ENCODE measurements at regions not wholly inside any gene's neighbourhood (a gene's known extent, or its start where the extent isn't known, plus 50 kb on each side); places are given as distances from the start of the nearest gene placed in this dataset.

DNA sequence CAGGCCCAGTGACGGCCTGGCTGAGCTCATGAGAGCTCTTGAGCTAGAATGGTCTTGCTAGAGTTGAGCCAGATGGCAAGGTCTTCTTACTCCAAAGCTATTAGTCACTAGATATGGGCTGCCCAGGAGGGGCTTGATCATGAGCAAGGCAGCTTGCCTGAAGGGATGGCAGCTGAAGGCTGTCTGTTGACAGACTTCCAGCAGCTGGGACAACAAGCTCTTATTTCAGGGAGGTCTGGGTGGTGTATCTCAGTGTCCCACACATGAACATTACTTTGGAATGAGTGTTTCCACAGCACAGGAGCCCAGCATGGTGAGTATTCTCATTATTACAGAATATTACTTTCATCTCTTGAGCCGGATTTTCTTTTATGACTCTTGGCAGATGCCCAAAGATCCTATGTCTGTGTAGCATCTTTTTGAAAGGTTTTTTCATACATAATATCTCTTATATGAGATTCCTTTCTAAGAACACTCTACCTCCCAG is 414.1 kb downstream of the ARHGEF28 start:
- TF ChIP-seq, protein P1, sequence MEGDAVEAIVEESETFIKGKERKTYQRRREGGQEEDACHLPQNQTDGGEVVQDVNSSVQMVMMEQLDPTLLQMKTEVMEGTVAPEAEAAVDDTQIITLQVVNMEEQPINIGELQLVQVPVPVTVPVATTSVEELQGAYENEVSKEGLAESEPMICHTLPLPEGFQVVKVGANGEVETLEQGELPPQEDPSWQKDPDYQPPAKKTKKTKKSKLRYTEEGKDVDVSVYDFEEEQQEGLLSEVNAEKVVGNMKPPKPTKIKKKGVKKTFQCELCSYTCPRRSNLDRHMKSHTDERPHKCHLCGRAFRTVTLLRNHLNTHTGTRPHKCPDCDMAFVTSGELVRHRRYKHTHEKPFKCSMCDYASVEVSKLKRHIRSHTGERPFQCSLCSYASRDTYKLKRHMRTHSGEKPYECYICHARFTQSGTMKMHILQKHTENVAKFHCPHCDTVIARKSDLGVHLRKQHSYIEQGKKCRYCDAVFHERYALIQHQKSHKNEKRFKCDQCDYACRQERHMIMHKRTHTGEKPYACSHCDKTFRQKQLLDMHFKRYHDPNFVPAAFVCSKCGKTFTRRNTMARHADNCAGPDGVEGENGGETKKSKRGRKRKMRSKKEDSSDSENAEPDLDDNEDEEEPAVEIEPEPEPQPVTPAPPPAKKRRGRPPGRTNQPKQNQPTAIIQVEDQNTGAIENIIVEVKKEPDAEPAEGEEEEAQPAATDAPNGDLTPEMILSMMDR (IDR thresholded peaks at IDR 0.05), result no peak
- no peak overlapping the region for H3K4me3 ChIP-seq (ENCODE audit: low read depth in 1 of 2, low read length in 1 of 2)
- H3K4me1 ChIP-seq (ENCODE audit: control insufficient read depth in 1 of 2, insufficient read depth in 1 of 2, low read depth in 1 of 2, low read length in 1 of 2), result no peaks in the 10 kb centered on the region
- no peaks in the 10 kb centered on the region for H3K9me3 ChIP-seq
- no peak overlapping the region for H3K27ac ChIP-seq
- no peaks in the 10 kb centered on the region for H3K36me3 ChIP-seq
- H3K27me3 ChIP-seq, result no peaks in the 10 kb centered on the region

DNA sequence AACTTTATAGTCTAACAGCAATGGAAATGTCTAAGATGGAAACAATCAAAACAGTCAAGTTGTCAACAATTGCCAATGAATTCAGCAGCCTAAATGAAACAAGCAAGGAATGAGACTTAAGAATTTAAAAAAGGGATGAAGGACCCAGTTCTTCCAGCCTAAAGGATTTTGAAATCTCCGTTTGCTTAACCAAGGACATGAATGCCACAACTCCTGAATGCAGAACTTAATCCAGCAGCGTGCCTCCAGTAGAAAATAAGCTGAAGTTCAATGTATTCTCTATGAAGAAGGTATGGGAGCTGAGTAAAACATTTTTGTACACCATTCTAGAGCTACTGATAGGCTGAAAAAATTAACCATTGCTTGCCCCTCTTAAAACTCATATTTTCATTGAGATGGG is 411.3 kb downstream of the ARHGEF28 start:
- H3K27me3 ChIP-seq, result no peaks in the 10 kb centered on the region
- H3K4me1 ChIP-seq (ENCODE audit: control insufficient read depth in 1 of 2, insufficient read depth in 1 of 2, low read depth in 1 of 2, low read length in 1 of 2), result no peaks in the 10 kb centered on the region
- no peak overlapping the region for H3K27ac ChIP-seq
- no peaks in the 10 kb centered on the region for H3K9me3 ChIP-seq
- TF ChIP-seq, protein P1 (IDR thresholded peaks at IDR 0.05), result no peak
- H3K4me3 ChIP-seq (ENCODE audit: low read depth in 1 of 2, low read length in 1 of 2), result no peak overlapping the region
- H3K36me3 ChIP-seq, result no peaks in the 10 kb centered on the region

DNA sequence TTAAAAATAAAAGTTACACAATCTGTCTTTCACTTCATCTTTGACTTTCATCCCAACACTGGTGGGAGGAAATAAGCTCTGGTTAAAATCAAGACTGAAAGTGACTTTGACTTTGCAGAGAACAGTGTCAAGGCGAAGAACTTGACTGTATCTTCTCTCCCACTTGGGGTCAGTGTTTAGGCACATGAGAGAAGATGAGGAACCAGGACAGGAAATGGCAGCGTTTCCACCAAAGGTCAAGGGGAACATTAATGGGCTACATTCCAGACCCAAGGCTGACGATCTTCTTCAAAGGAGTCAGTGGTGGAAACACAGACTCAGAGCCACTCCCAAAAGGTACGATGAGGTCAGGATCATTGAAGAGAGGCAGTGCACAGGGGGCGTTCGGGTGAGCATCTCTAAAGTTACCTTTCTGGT is 409.5 kb downstream of the ARHGEF28 start:
- Histone ChIP-seq H3K4me3 (ENCODE audit: low read depth in 1 of 2, low read length in 1 of 2) (no peak overlapping the region), H3K9me3 (no peaks in the 10 kb centered on the region), H3K36me3 (no peaks in the 10 kb centered on the region), H3K4me1 (ENCODE audit: control insufficient read depth in 1 of 2, insufficient read depth in 1 of 2, low read depth in 1 of 2, low read length in 1 of 2) (no peaks in the 10 kb centered on the region), H3K27ac (no peak overlapping the region), H3K27me3 (no peaks in the 10 kb centered on the region)
- TF ChIP-seq, protein P1 (IDR thresholded peaks at IDR 0.05), result no peak

DNA sequence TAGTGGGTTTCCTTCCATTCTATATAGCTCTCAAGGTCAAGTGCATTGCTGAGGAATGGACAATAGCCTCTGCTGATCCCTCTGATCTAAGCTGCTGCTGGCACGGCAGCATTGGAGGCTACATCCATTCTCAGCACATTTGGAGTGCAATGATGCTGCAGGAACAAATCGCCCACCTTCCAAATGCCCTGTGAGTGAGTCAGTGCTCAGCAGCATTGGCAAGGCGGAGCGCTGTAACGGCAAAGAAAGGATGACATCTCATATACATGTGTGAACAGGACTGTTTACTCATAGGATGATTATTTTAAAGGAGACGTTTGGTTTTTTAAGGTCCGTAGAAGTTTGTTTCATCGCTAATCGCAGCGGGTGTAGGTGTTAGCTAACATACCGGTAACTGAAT is 408.7 kb downstream of the ARHGEF28 start:
- H3K4me1 ChIP-seq (ENCODE audit: control insufficient read depth in 1 of 2, insufficient read depth in 1 of 2, low read depth in 1 of 2, low read length in 1 of 2), result no peaks in the 10 kb centered on the region
- H3K27me3 ChIP-seq, result no peaks in the 10 kb centered on the region
- no peaks in the 10 kb centered on the region for H3K36me3 ChIP-seq
- no peak overlapping the region for H3K4me3 ChIP-seq (ENCODE audit: low read depth in 1 of 2, low read length in 1 of 2)
- TF ChIP-seq, protein P1 (IDR thresholded peaks at IDR 0.05), result no peak
- H3K9me3 ChIP-seq, result no peaks in the 10 kb centered on the region
- no peak overlapping the region for H3K27ac ChIP-seq

DNA sequence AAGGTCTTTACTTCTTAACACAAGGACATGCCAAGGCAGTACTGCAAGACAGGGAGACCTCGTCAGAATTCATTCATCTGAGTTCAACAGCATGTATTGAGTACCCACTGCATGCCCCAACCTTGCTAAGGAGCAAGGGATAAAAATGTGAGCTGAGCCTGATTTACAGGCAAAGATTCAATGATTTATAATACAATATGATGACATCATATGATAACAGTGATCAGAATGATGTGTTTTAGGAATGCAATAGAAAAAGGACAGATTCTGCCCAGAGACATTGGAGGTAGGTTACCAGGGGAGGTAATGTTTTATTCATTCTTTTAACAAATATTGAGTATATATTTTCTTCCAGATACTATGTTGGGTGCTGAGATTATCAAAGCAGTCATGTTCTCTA is 406.6 kb downstream of the ARHGEF28 start:
- H3K27me3 ChIP-seq, result no peaks in the 10 kb centered on the region
- no peaks in the 10 kb centered on the region for H3K9me3 ChIP-seq
- no peaks in the 10 kb centered on the region for H3K4me1 ChIP-seq (ENCODE audit: control insufficient read depth in 1 of 2, insufficient read depth in 1 of 2, low read depth in 1 of 2, low read length in 1 of 2)
- H3K4me3 ChIP-seq (ENCODE audit: low read depth in 1 of 2, low read length in 1 of 2), result no peak overlapping the region
- H3K27ac ChIP-seq, result no peak overlapping the region
- H3K36me3 ChIP-seq, result no peaks in the 10 kb centered on the region
- TF ChIP-seq, protein P1 (IDR thresholded peaks at IDR 0.05), result no peak

DNA sequence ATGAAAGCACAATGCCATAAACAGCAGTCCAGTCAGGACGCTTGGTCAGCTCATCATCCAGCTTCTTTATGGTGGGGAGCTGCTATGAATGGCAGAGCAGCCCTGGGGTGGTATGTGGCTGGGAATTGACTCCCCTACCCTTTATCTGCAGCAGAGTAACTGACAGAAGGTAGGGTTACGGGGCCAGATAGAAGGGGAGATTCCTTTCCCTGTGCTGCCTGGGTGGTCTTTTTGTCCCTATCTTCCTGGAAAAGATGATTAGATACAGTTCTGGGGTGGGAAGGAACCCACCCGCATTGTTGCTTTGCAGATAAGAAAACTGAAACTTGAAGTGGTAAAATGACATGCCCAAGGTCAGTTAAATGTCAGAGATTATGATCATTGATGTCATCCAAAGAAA is 405.5 kb downstream of the ARHGEF28 start:
- no peaks in the 10 kb centered on the region for H3K4me1 ChIP-seq (ENCODE audit: control insufficient read depth in 1 of 2, insufficient read depth in 1 of 2, low read depth in 1 of 2, low read length in 1 of 2)
- H3K4me3 ChIP-seq (ENCODE audit: low read depth in 1 of 2, low read length in 1 of 2), result no peak overlapping the region
- H3K9me3 ChIP-seq, result no peaks in the 10 kb centered on the region
- TF ChIP-seq, protein P1 (IDR thresholded peaks at IDR 0.05), result no peak
- no peaks in the 10 kb centered on the region for H3K36me3 ChIP-seq
- H3K27ac ChIP-seq, result no peak overlapping the region
- H3K27me3 ChIP-seq, result no peaks in the 10 kb centered on the region

All from neutrophil (primary cell).